IMR-90 (cell line): ENCODE measurements at regions not wholly inside any gene's neighbourhood (a gene's known extent, or its start where the extent isn't known, plus 50 kb on each side); places are given as distances from the start of the nearest gene placed in this dataset.

Experiments
- ATAC-seq: fragments of 200-7000 bp; cut with Tn5 transposase; 2 replicates; pipeline ENCODE4 v1.9.1; 2020; ENCODE audit warnings: low read depth, mild to moderate bottlenecking, moderate library complexity
- BruUV-seq: library from RNA; stranded (reverse); fragments of 400-500 nt; replicated peaks from 2 replicates; lab custom pipeline; 2021; lab: Mats Ljungman, UMichigan
- CTCF ChIA-PET: fragments of 300-600 bp; formaldehyde crosslinking; extraction: SDS; loops from one replicate; lab custom pipeline; 2021; ENCODE audit warnings: antibody characterized with exemption; lab: Yijun Ruan, JAX
- POLR2A ChIA-PET: fragments of 300-600 bp; sonication (Branson Sonifier 250); formaldehyde crosslinking; loops from one replicate; lab custom pipeline; 2022; ENCODE audit warnings: antibody characterized with exemption; ENCODE audit not compliant: unreplicated experiment; lab: Charles Lee
- DNase-seq: peaks from one replicate; pipeline ENCODE4 v3.0.0; 2013
- H2AFZ ChIP-seq: replicated peaks from 2 replicates; pipeline ENCODE3; 2013; ENCODE audit warnings: low read length, mild to moderate bottlenecking; ENCODE audit not compliant: poor library complexity
- H2AK5ac ChIP-seq: 2 replicates; pipeline ENCODE4 v1.6.1; 2013; ENCODE audit warnings: low read depth, low read length, inconsistent platforms
- H2AK9ac ChIP-seq: replicated peaks from 2 replicates; pipeline ENCODE3; 2013; ENCODE audit warnings: mild to moderate bottlenecking, low read depth, low read length, moderate library complexity; ENCODE audit not compliant: poor library complexity
- H2BK120ac ChIP-seq: 2 replicates; pipeline ENCODE4 v1.6.1; 2013; ENCODE audit warnings: low read depth, low read length, inconsistent platforms
- H2BK15ac ChIP-seq: 3 replicates; pipeline ENCODE4 v1.6.1; 2013; ENCODE audit warnings: low read depth, low read length, inconsistent platforms
- H2BK20ac ChIP-seq: 2 replicates; pipeline ENCODE4 v1.6.1; 2013; ENCODE audit warnings: low read depth, mild to moderate bottlenecking, inconsistent platforms, low read length, moderate library complexity
- H2BK5ac ChIP-seq: 2 replicates; pipeline ENCODE4 v1.6.1; 2013; ENCODE audit warnings: mild to moderate bottlenecking, low read depth, low read length, inconsistent platforms; ENCODE audit not compliant: poor library complexity, severe bottlenecking
- H3K14ac ChIP-seq: replicated peaks from 2 replicates; pipeline ENCODE4 v1.6.1; 2013; ENCODE audit warnings: low read depth, low read length, inconsistent platforms
- H3K18ac ChIP-seq: 2 replicates; pipeline ENCODE4 v1.6.1; 2013; ENCODE audit warnings: low read depth, low read length, control low read depth
- H3K23ac ChIP-seq: 2 replicates; pipeline ENCODE4 v1.6.1; 2013; ENCODE audit warnings: low read depth, low read length, inconsistent platforms
- H3K27ac ChIP-seq: 2 replicates; pipeline ENCODE4 v1.5.1; 2013; ENCODE audit warnings: mild to moderate bottlenecking, control low read depth, low read length; ENCODE audit not compliant: insufficient read depth
- H3K27me3 ChIP-seq: 2 replicates; pipeline ENCODE4 v1.6.1; 2013; ENCODE audit warnings: low read length; ENCODE audit not compliant: control insufficient read depth, insufficient read depth
- H3K36me3 ChIP-seq: 2 replicates; pipeline ENCODE4 v1.6.1; 2013; ENCODE audit warnings: low read length, mixed read lengths; ENCODE audit not compliant: control insufficient read depth, insufficient read depth
- H3K4ac ChIP-seq: 2 replicates; pipeline ENCODE4 v1.6.1; 2013; ENCODE audit warnings: low read depth, low read length, inconsistent platforms
- H3K4me1 ChIP-seq: 2 replicates; pipeline ENCODE4 v1.6.1; 2013; ENCODE audit warnings: low read length, mixed read lengths; ENCODE audit not compliant: control insufficient read depth, insufficient read depth
- H3K4me2 ChIP-seq: 2 replicates; pipeline ENCODE4 v1.6.1; 2013; ENCODE audit warnings: low read depth, mild to moderate bottlenecking, control low read depth, low read length, moderate library complexity
- H3K4me3 ChIP-seq: 2 replicates; pipeline ENCODE4 v1.5.1; 2013; ENCODE audit warnings: low read depth, mild to moderate bottlenecking, control low read depth, low read length, moderate library complexity; ENCODE audit not compliant: insufficient read depth
- H3K56ac ChIP-seq: 2 replicates; pipeline ENCODE4 v1.6.1; 2013; ENCODE audit warnings: low read length, inconsistent platforms; ENCODE audit not compliant: insufficient read depth; ENCODE audit errors: extremely low read depth
- H3K79me1 ChIP-seq, 2 experiments: 2 replicates each; pipeline ENCODE4 v1.6.1; 2013; ENCODE audit warnings: low read length in 2 of 2, inconsistent platforms in 1 of 2, low read depth in 1 of 2
- H3K9ac ChIP-seq: 2 replicates; pipeline ENCODE4 v1.6.1; 2013; ENCODE audit warnings: low read depth, low read length, control low read depth
- H3K9me1 ChIP-seq: 2 replicates; pipeline ENCODE4 v1.6.1; 2013; ENCODE audit warnings: low read length, inconsistent platforms; ENCODE audit not compliant: insufficient read depth
- H3K9me3 ChIP-seq: 2 replicates; pipeline ENCODE4 v1.6.1; 2013; ENCODE audit warnings: low read length; ENCODE audit not compliant: control insufficient read depth, insufficient read depth
- H4K20me1 ChIP-seq: 2 replicates; pipeline ENCODE4 v1.6.1; 2013; ENCODE audit warnings: low read length, inconsistent platforms; ENCODE audit not compliant: insufficient read depth
- H4K5ac ChIP-seq: 2 replicates; pipeline ENCODE4 v1.6.1; 2013; ENCODE audit warnings: mild to moderate bottlenecking, low read depth, low read length, control low read depth
- H4K8ac ChIP-seq, 2 experiments: 2 replicates each; pipeline ENCODE4 v1.6.1; 2013; ENCODE audit warnings: low read depth in 2 of 2, low read length in 2 of 2, control low read depth in 1 of 2, inconsistent platforms in 1 of 2
- H4K91ac ChIP-seq: 2 replicates; pipeline ENCODE4 v1.6.1; 2013; ENCODE audit warnings: low read depth, low read length, inconsistent platforms; ENCODE audit not compliant: insufficient read depth
- BHLHE40 ChIP-seq: fragments of 150-350 bp; IDR thresholded peaks from 2 replicates; pipeline ENCODE4 v1.6.1; 2016; ENCODE audit warnings: mild to moderate bottlenecking, low read depth, low read length
- CHD1 ChIP-seq: IDR thresholded peaks from 2 replicates; pipeline ENCODE4 v1.6.1; 2012; ENCODE audit warnings: low read depth, low read length, improper control_type of control experiment
- FOS ChIP-seq: fragments of 150-350 bp; IDR thresholded peaks from 2 replicates; pipeline ENCODE4 v1.6.1; 2016; ENCODE audit warnings: low read depth, low read length
- MAZ ChIP-seq: IDR thresholded peaks from 2 replicates; pipeline ENCODE4 v1.6.1; 2012; ENCODE audit warnings: low read depth, mild to moderate bottlenecking, low read length, improper control_type of control experiment, moderate library complexity, borderline replicate concordance
- MXI1 ChIP-seq: IDR thresholded peaks from 2 replicates; pipeline ENCODE4 v1.6.1; 2012; ENCODE audit warnings: low read depth, mild to moderate bottlenecking, low read length, moderate library complexity, borderline replicate concordance
- RAD21 ChIP-seq: IDR thresholded peaks from 2 replicates; pipeline ENCODE4 v1.6.1; 2012; ENCODE audit warnings: low read length, improper control_type of control experiment
- RCOR1 ChIP-seq: IDR thresholded peaks from 2 replicates; pipeline ENCODE4 v1.6.1; 2012; ENCODE audit warnings: mild to moderate bottlenecking, low read length, improper control_type of control experiment; ENCODE audit not compliant: insufficient replicate concordance
- RFX5 ChIP-seq: IDR thresholded peaks from 2 replicates; pipeline ENCODE4 v1.8.0; 2012; ENCODE audit warnings: low read depth, mild to moderate bottlenecking, low read length, moderate library complexity
- WGBS, 2 experiments: methylation state at CpG; one replicate each; pipeline versions ENCODE4 v1.1.5 to v1.1.7; 2013; ENCODE audit warnings: missing lambda C conversion rate in 2 of 2; ENCODE audit not compliant: insufficient read length in 1 of 2; ENCODE audit errors: extremely low coverage in 2 of 2; 5-methylcytosine and 5-hydroxymethylcytosine counted together
- dilution Hi-C: fragments of 300-500 bp; cut with HindIII; formaldehyde crosslinking; loops from one replicate; pipeline ENCODE4 v1.14.3; 2018; ENCODE audit warnings: low sequenced_read_pairs; ENCODE audit not compliant: unreplicated experiment
- in situ Hi-C: fragments of 300-500 bp; cut with MboI; formaldehyde crosslinking; loops from 3 replicates; pipeline ENCODE4 v1.14.3; 2019; ENCODE audit warnings: low sequenced_read_pairs, inconsistent platforms, mixed read lengths
- intact Hi-C: fragments of 100-400 bp; cut with micrococcal nuclease; formaldehyde crosslinking; loops from 2 replicates; pipeline ENCODE4 v1.10.0; 2022
- TF ChIP-seq, protein P1 (sequence below): conservative IDR thresholded peaks from 2 replicates; pipeline ENCODE4 v1.5.1; 2012; ENCODE audit warnings: mild to moderate bottlenecking, low read depth, low read length, improper control_type of control experiment

DNA sequence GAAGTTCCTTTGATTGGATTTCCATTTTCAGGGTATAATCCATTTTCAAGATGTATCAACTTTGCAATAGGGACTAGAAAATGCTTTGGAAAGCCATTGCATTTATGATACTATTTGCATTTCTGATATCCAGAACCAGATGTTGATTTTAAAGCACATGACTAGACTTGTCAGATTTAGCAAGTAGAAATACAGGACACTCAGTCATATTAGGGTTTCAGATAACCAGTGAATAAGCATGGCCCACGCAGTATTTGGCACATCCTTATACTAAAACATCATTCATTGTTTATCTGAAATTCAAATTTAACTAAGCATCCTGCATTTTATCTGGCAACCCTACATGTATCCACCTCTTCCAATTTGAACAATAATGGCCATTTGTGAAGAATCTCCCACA, 113.3 kb upstream of the DPT start:
- TF ChIP-seq, protein P1, sequence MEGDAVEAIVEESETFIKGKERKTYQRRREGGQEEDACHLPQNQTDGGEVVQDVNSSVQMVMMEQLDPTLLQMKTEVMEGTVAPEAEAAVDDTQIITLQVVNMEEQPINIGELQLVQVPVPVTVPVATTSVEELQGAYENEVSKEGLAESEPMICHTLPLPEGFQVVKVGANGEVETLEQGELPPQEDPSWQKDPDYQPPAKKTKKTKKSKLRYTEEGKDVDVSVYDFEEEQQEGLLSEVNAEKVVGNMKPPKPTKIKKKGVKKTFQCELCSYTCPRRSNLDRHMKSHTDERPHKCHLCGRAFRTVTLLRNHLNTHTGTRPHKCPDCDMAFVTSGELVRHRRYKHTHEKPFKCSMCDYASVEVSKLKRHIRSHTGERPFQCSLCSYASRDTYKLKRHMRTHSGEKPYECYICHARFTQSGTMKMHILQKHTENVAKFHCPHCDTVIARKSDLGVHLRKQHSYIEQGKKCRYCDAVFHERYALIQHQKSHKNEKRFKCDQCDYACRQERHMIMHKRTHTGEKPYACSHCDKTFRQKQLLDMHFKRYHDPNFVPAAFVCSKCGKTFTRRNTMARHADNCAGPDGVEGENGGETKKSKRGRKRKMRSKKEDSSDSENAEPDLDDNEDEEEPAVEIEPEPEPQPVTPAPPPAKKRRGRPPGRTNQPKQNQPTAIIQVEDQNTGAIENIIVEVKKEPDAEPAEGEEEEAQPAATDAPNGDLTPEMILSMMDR, result no peak
- TF ChIP-seq RCOR1 (no peak), BHLHE40 (no peak), RFX5 (no peak), RAD21 (no peak), FOS (no peak), MXI1 (no peak), CHD1 (no peak), MAZ (no peak)
- H2BK120ac ChIP-seq, result no peak overlapping the region
- no peak overlapping the region for H3K14ac ChIP-seq
- DNase-seq (no peak), ATAC-seq (no peak)
- H3K4ac ChIP-seq, result no peak overlapping the region
- no peak overlapping the region for H3K9ac ChIP-seq
- CTCF ChIA-PET, result no interaction called here
- H2BK20ac ChIP-seq, result no peak overlapping the region
- no peak overlapping the region for H3K18ac ChIP-seq
- H3K23ac ChIP-seq, result no peak overlapping the region
- no peak overlapping the region for H4K8ac ChIP-seq
- intact Hi-C loops, result no loop called here
- WGBS, 2 experiments, result no CpG with 5 or more reads among the region's 1 CpG
- H2BK5ac ChIP-seq, result no peak overlapping the region
- no peak overlapping the region for H2AFZ ChIP-seq
- H4K20me1 ChIP-seq, result no peaks in the 10 kb centered on the region
- no peaks in the 10 kb centered on the region for H3K27me3 ChIP-seq
- no peaks in the 10 kb centered on the region for H3K9me1 ChIP-seq
- no peak overlapping the region for H3K56ac ChIP-seq
- no TSS peak for BruUV-seq
- no peak overlapping the region for H4K5ac ChIP-seq
- no peaks in the 10 kb centered on the region for H3K79me1 ChIP-seq
- no peak overlapping the region for H3K4me3 ChIP-seq
- H3K36me3 ChIP-seq, result no peaks in the 10 kb centered on the region
- H3K4me1 ChIP-seq, result no peaks in the 10 kb centered on the region
- H2BK15ac ChIP-seq, result no peak overlapping the region
- H3K4me2 ChIP-seq, result no peak overlapping the region
- POLR2A ChIA-PET, result no interaction called here
- no peak overlapping the region for H4K91ac ChIP-seq
- in situ Hi-C loops, result no loop called here
- H3K27ac ChIP-seq, result no peak overlapping the region
- no peaks in the 10 kb centered on the region for H3K9me3 ChIP-seq
- dilution Hi-C loops, result no loop called here
- no peak overlapping the region for H2AK9ac ChIP-seq
- H2AK5ac ChIP-seq, result no peak overlapping the region
